Left cardiac atrium (tissue), 4 donors: ENCODE measurements at regions not wholly inside any gene's neighbourhood (a gene's known extent, or its start where the extent isn't known, plus 50 kb on each side); places are given as distances from the start of the nearest gene placed in this dataset.

Source experiments
- ATAC-seq, 2 donors: fragments of 200-7000 bp; cut with Tn5 transposase; one replicate each; pipeline ENCODE4 v1.9.1; 2020; ENCODE audit warnings: mild to moderate bottlenecking in 2 of 2, moderate library complexity in 2 of 2
- DNase-seq: peaks from one replicate; pipeline ENCODE4 v3.0.0-alpha.2; 2020
- intact Hi-C, 2 donors: fragments of 100-400 bp; cut with DNase I; formaldehyde crosslinking; loops; one replicate each; pipeline versions ENCODE4 v1.14.1 to v1.15.1; 2022 to 2023
- donor health status: DM: no; HTN: yes; CAD: no.
- donor health status: DM: no; HTN: yes; CAD: no; lungs with severe emphysema.
- donor health status: DM: yes; HTN: yes; CAD: no.
- donor health status: Dilated cardiomyopathy.

GRCh38 chr1:29981586-29982239 is 741.7 kb downstream of the MATN1 start:
- DNase-seq = no peak
- intact Hi-C loops = no loop called here
- ATAC-seq = no peak

GRCh38 chr1:29977550-29977949 is 741.2 kb downstream of the PTPRU start:
- intact Hi-C loops = no loop called here
- DNase-seq (no peak), ATAC-seq (no peak)

DNA sequence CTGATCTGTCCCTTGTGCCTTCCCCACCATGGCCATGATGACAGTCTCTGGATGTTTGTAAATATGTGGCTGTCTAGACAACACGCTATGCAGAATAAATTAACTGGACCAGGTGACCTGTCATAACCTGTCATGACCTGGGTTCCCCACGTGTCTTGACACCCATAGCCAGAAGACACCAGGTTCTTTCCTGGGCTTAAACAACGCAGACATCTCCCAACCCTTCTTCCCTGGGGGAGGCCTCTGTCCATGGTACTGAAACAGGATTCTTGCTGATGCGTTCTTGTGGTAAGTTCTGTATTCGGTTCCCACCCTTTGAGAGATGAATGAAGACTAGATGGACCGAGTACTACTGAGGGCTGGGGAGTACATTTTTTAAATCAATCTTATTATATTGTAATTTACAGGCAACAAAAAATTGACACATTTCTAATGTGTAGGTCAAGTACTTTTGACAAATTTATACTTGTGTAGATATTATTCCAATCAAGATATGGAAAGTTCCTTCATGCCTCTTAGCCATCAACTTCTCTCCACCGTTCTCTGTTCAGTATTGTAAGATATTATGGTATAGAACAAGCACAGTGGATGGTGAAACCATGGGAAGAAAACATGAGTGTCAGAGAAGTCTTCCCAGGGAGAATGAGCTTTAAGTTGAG is 738.8 kb downstream of the PTPRU start:
- intact Hi-C loops = no loop called here
- DNase-seq (no peak), ATAC-seq (no peak)

GRCh38 chr1:29974316-29974724 is 738.0 kb downstream of the PTPRU start:
- intact Hi-C loops = no loop called here
- ATAC-seq = no peak

GRCh38 chr1:29973406-29973805 is 737.1 kb downstream of the PTPRU start:
- no peak for ATAC-seq
- DNase-seq = no peak
- intact Hi-C loops = no loop called here

More at GRCh38 chr1:29974316-29974724, 738.0 kb downstream of the PTPRU start:
- DNase-seq = no peak

DNA sequence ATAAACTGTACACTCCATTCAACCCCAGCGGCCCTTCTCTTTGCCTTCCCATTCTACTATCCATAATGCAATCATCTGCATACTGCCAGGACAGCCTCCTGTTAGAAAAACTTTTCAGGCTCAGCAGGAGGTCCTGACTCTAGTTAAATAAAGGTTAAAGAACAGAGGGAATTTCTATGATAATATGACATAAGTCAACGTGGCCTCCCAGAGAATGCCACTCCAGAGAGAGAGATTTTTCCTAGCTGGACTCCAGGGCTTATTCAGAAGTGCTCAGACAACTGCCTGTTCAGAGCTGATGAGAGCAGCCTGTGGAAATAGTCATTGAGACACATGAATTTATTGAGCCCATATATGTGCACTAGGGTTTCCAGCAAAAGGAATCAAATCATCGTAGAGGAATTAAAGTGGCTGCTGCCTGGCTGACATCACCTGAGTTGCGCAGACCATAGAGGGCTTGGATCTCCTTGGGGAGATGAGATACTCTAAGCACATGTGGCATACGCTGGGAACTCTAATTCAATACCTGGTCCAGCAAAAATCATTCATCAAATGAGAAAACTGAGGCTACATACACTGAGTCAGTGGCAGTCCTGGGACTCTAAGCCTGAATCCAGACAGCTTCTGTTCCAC is 736.2 kb downstream of the PTPRU start:
- intact Hi-C loops = no loop called here
- DNase-seq (no peak), ATAC-seq (no peak)

DNA sequence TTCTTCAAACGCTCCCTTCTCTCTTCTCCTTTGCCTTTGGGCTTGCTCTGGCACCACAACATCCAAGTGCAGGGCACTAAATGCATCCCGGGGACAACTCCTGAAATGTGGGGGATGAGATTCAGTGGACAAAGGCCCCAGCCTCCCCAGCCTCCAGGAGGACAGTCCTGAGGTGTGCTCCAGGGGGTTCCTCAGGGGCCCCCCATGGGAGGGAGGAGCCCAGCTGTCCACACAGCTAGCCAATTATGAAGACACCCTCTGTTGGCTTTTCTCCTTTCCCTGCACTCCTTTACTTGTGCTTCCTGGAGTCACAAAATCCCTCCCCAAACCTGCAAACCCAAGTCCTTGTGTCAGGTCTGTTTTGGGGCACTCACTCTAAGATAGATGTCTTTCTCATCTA is 735.4 kb downstream of the PTPRU start:
- intact Hi-C loops = no loop called here
- DNase-seq (no peak), ATAC-seq (no peak)

DNA sequence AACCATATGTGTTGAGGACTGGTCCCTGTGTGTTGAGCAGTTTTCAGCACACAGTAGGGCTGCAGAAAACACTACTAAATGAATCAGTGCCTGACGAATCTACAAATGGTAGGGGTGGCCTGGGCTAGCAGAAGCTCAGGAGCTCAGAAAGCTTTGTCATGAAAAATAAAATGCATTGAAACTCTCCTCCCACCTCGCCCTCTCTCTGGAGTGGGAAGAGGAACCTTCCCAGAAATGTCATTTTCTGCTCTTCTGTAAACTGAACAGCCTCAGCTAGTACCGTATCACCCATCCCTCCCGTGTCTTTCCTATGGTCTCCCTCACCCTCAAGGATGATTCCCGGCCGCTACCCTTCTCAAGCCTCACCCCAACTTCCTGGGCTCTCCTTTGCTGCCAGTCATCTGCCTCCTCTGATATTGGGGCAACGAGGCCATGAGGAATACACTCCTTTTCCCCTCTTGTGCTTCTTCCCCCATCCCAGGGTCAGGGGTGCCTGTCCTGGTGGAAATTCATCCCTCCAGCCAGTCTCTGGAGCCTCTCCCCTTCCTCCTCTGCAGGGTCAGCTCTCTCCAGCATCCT is 734.5 kb downstream of the PTPRU start:
- no peak for DNase-seq
- intact Hi-C loops = no loop called here
- ATAC-seq = no peak

GRCh38 chr1:29969576-29969975 is 733.3 kb downstream of the PTPRU start:
- no peak for ATAC-seq
- DNase-seq = no peak
- intact Hi-C loops = no loop called here

- intact Hi-C loops = no loop called here
- ATAC-seq (no peak), DNase-seq (no peak)
Measured at GRCh38 chr1:29967261-29967660, 730.9 kb downstream of the PTPRU start.

GRCh38 chr1:29966526-29967045 is 730.3 kb downstream of the PTPRU start:
- ATAC-seq = no peak
- no peak for DNase-seq
- intact Hi-C loops = no loop called here

DNA sequence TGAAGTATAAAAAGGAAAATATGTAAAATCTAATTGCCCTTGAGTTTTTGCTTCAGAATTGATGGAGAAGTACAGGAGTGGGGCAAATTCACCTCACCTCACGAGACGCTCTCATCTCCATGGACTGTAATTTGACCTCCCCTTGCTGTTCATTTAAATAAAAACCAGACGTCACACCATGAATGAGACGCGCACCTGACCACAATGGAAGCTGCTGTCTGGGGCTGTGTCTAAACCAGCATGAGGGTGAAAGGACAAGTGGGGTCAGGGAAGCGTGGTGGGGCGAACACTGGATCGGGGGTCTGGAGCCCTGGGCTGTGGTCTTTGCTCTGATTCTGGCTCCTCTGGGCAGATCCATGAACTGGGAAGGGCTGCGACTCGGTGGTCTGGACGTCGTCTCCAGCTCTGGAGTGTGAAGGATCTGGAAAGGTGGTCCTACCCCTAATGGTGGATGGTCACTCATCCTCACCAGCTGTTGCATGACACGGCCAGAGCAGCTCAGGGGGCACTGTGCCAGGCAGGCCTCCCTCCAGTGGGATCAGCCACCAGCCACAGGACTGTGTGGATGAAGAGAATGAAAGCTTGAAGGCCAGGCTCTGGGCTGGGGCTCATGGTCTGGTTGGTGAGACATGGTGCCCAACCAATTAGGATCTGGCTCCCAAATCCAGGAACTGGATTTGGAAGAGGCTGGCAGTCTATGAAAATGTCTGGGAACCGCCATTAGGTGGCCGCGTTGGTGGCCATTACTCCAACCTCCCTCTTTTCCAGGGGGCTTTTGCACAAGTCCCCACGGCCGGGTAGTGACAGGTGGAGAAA is 728.6 kb downstream of the PTPRU start:
- no peak for DNase-seq
- no peak for ATAC-seq
- intact Hi-C loops = no loop called here

DNA sequence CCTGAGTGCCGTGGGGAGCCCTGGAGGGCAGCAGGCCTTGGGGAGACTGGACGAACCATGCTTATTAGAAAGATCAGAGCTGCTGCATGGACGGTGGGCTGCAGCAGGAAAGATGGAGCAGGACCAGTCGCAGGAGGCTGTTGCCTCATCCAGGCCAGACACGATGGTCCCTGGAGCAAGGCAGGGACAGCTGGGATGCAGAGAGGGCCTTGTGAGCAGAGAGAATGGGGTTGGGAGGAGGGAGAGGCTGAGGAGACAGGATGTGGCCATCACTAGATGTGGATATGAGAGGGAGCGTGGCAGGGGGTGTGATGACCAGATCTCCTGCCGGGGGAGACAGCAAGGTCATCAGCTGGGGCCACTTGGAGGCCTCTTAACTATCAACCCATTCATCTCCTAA is 727.6 kb downstream of the PTPRU start:
- DNase-seq = no peak
- no peak for ATAC-seq
- intact Hi-C loops = no loop called here

DNA sequence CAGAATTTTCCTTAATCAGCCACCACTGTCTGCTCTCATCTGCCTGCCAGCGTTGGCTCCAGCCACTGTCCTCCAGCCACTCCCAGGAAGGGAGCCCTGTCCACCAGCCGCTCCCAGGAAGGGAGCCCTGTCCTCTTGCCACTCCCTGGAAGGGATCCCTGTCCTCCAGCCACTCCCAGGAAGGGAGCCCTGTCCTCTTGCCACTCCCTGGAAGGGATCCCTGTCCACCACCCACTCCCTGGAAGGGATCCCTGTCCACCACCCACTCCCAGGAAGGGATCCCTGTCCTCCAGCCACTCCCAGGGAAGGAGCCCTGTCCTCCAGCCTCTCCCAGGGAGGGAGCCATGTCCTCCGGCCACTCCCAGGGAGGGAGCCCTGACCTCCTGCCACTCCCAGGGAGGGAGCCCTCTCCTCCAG is 726.5 kb downstream of the PTPRU start:
- ATAC-seq = peak in 1 of 2 donors; percentile 12
- intact Hi-C loops = no loop called here
- no peak for DNase-seq

DNA sequence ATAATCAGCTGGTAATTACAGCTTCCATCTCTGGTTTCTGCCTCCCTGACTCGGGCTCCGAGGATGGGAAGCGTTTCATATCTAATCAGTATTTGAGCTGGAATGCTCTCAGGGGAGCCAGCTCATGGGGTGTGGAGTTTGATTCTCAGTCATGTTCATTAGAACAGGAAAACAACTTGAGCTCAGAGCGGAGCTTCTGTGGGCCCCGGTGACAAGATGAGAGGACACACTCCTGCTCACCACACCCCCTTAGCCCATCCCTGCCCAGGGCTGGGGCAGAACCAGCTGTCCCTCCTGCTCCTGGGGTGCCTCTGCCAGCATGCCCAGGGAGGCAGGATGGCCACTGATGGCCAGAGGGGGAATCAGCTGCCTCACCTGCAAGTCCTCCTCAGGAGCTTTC is 726.0 kb downstream of the PTPRU start:
- ATAC-seq (peak in 1 of 2 donors; percentile 25), DNase-seq (no peak)
- intact Hi-C loops = no loop called here

- ATAC-seq (no peak), DNase-seq (no peak)
- intact Hi-C loops = no loop called here
Measured at GRCh38 chr1:29961293-29962059, 725.2 kb downstream of the PTPRU start.

- DNase-seq (no peak), ATAC-seq (no peak)
- intact Hi-C loops = no loop called here
Measured at GRCh38 chr1:29960876-29961275, 724.6 kb downstream of the PTPRU start.

GRCh38 chr1:29960156-29960755 is 723.9 kb downstream of the PTPRU start:
- ATAC-seq (no peak), DNase-seq (no peak)
- intact Hi-C loops = no loop called here
